ENCODE measurements at regions not wholly inside any gene's neighbourhood (a gene's known extent, or its start where the extent isn't known, plus 50 kb on each side); places are given as distances from the start of the nearest gene placed in this dataset.

GRCh38 chr5:125969011-125969813 is 454.0 kb upstream of the GRAMD2B start:
- TF ChIP-seq CEBPB (IDR thresholded peaks at IDR 0.05) (no peak), USF1 (IDR thresholded peaks at IDR 0.05) (no peak), ZBTB7A (IDR thresholded peaks at IDR 0.05; ENCODE audit: low read depth) (no peak), YY1 (IDR thresholded peaks at IDR 0.05; ENCODE audit: low read depth) (no peak), TAF1 (IDR thresholded peaks at IDR 0.05; ENCODE audit: low read depth) (no peak), TCF12 (IDR thresholded peaks at IDR 0.05; ENCODE audit: low read depth) (no peak), FOXM1 (IDR thresholded peaks at IDR 0.05; ENCODE audit: borderline replicate concordance, low read depth) (no peak), MAX (IDR thresholded peaks at IDR 0.05) (no peak), EP300 (IDR thresholded peaks at IDR 0.05; ENCODE audit: borderline replicate concordance) (no peak)

GRCh38 chr5:125969814-125970171 is 453.4 kb upstream of the GRAMD2B start:
- TF ChIP-seq MAX (IDR thresholded peaks at IDR 0.05) (no peak), NFIC (IDR thresholded peaks at IDR 0.05) (no peak), EP300 (IDR thresholded peaks at IDR 0.05; ENCODE audit: borderline replicate concordance) (no peak), TEAD4 (IDR thresholded peaks at IDR 0.05) (no peak), RAD21 (IDR thresholded peaks at IDR 0.05; ENCODE audit: low read depth) (no peak), ZBTB7A (IDR thresholded peaks at IDR 0.05; ENCODE audit: low read depth) (no peak), EGR1 (IDR thresholded peaks at IDR 0.05) (no peak), CREB1 (IDR thresholded peaks at IDR 0.05; ENCODE audit: low read depth) (no peak), TAF1 (IDR thresholded peaks at IDR 0.05; ENCODE audit: low read depth) (no peak), REST (IDR thresholded peaks at IDR 0.05; ENCODE audit: low read depth) (no peak), CEBPB (IDR thresholded peaks at IDR 0.05) (no peak), TCF12 (IDR thresholded peaks at IDR 0.05; ENCODE audit: low read depth) (no peak), FOXM1 (IDR thresholded peaks at IDR 0.05; ENCODE audit: borderline replicate concordance, low read depth) (no peak)

GRCh38 chr5:125970631-125971307 is 452.4 kb upstream of the GRAMD2B start:
- TF ChIP-seq TAF1 (IDR thresholded peaks at IDR 0.05; ENCODE audit: low read depth) (no peak), TCF12 (IDR thresholded peaks at IDR 0.05; ENCODE audit: low read depth) (no peak), EGR1 (IDR thresholded peaks at IDR 0.05) (no peak), EP300 (IDR thresholded peaks at IDR 0.05; ENCODE audit: borderline replicate concordance) (no peak), TEAD4 (IDR thresholded peaks at IDR 0.05) (no peak), MAX (IDR thresholded peaks at IDR 0.05) (no peak), CREB1 (IDR thresholded peaks at IDR 0.05; ENCODE audit: low read depth) (no peak), CEBPB (IDR thresholded peaks at IDR 0.05) (no peak), USF1 (IDR thresholded peaks at IDR 0.05) (no peak), FOXM1 (IDR thresholded peaks at IDR 0.05; ENCODE audit: borderline replicate concordance, low read depth) (no peak), RAD21 (IDR thresholded peaks at IDR 0.05; ENCODE audit: low read depth) (no peak), NFIC (IDR thresholded peaks at IDR 0.05) (no peak), ZBTB7A (IDR thresholded peaks at IDR 0.05; ENCODE audit: low read depth) (no peak), REST (IDR thresholded peaks at IDR 0.05; ENCODE audit: low read depth) (no peak), YY1 (IDR thresholded peaks at IDR 0.05; ENCODE audit: low read depth) (no peak)

GRCh38 chr5:125972706-125973105 is 450.5 kb upstream of the GRAMD2B start:
- no peak for TF ChIP-seq EP300 (IDR thresholded peaks at IDR 0.05; ENCODE audit: borderline replicate concordance)
- no peak for TF ChIP-seq USF1 (IDR thresholded peaks at IDR 0.05)
- no peak for TF ChIP-seq CREB1 (IDR thresholded peaks at IDR 0.05; ENCODE audit: low read depth)
- no peak for TF ChIP-seq REST (IDR thresholded peaks at IDR 0.05; ENCODE audit: low read depth)
- no peak for TF ChIP-seq EGR1 (IDR thresholded peaks at IDR 0.05)
- no peak for TF ChIP-seq FOXM1 (IDR thresholded peaks at IDR 0.05; ENCODE audit: borderline replicate concordance, low read depth)
- TF ChIP-seq CEBPB (IDR thresholded peaks at IDR 0.05): no peak
- TF ChIP-seq TAF1 (IDR thresholded peaks at IDR 0.05; ENCODE audit: low read depth): no peak
- TF ChIP-seq RAD21 (IDR thresholded peaks at IDR 0.05; ENCODE audit: low read depth): no peak
- no peak for TF ChIP-seq ZBTB7A (IDR thresholded peaks at IDR 0.05; ENCODE audit: low read depth)
- no peak for TF ChIP-seq MAX (IDR thresholded peaks at IDR 0.05)
- no peak for TF ChIP-seq YY1 (IDR thresholded peaks at IDR 0.05; ENCODE audit: low read depth)
